T-helper 2 cell treated with Interferon-gamma antibody and Interleukin-4, amounts not matched to agents 5 μg/mL and 100 μg/mL, for 36 hours (primary cell): ENCODE measurements at regions not wholly inside any gene's neighbourhood (a gene's known extent, or its start where the extent isn't known, plus 50 kb on each side); places are given as distances from the start of the nearest gene placed in this dataset.

Experiments
- DNase-seq: peaks from one replicate; pipeline ENCODE4 v3.0.0; 2021; ENCODE audit warnings: low spot score
- H3K27ac Mint-ChIP-seq: one replicate; pipeline ENCODE4 v1.8.0; 2021; ENCODE audit warnings: mild to moderate bottlenecking, mixed read lengths
- H3K27me3 Mint-ChIP-seq: one replicate; pipeline ENCODE4 v1.8.0; 2021; ENCODE audit warnings: low read depth, mixed read lengths
- H3K36me3 Mint-ChIP-seq: one replicate; pipeline ENCODE4 v1.8.0; 2021; ENCODE audit warnings: low read depth, mixed read lengths
- H3K4me1 Mint-ChIP-seq: one replicate; pipeline ENCODE4 v1.8.0; 2021; ENCODE audit warnings: low read depth, mixed read lengths
- H3K4me3 Mint-ChIP-seq: one replicate; pipeline ENCODE4 v1.8.0; 2022; ENCODE audit warnings: mild to moderate bottlenecking, moderate library complexity, mixed read lengths
- H3K9me3 Mint-ChIP-seq: one replicate; pipeline ENCODE4 v1.8.0; 2021; ENCODE audit warnings: mixed read lengths

- DNase-seq: no peak
- H3K27me3 Mint-ChIP-seq: peaks cover 11% of the 10 kb centered on the region
These were observed 249.2 kb upstream of the GPRIN3 start for GRCh38 chr4:89556601-89557305.

GRCh38 chr4:89551191-89551590 lies 243.6 kb upstream of the GPRIN3 start:
- Mint-ChIP-seq H3K36me3 (no peaks in the 10 kb centered on the region), H3K4me3 (no peak overlapping the region), H3K27ac (no peak overlapping the region), H3K9me3 (peaks cover 4% of the 10 kb centered on the region), H3K4me1 (no peaks in the 10 kb centered on the region), H3K27me3 (peaks cover 24% of the 10 kb centered on the region)
- DNase-seq: no peak

More at GRCh38 chr4:89556601-89557305, 249.2 kb upstream of the GPRIN3 start:
- H3K4me1 Mint-ChIP-seq: no peaks in the 10 kb centered on the region
- H3K27ac Mint-ChIP-seq: no peak overlapping the region
- no peak overlapping the region for H3K4me3 Mint-ChIP-seq
- H3K9me3 Mint-ChIP-seq: no peaks in the 10 kb centered on the region
- H3K36me3 Mint-ChIP-seq: no peaks in the 10 kb centered on the region

GRCh38 chr4:89549907-89550306 lies 242.3 kb upstream of the GPRIN3 start:
- no peaks in the 10 kb centered on the region for H3K36me3 Mint-ChIP-seq
- DNase-seq: no peak
- H3K4me1 Mint-ChIP-seq: no peaks in the 10 kb centered on the region
- H3K9me3 Mint-ChIP-seq: peaks cover 8% of the 10 kb centered on the region
- H3K27ac Mint-ChIP-seq: no peak overlapping the region
- H3K4me3 Mint-ChIP-seq: no peak overlapping the region
- H3K27me3 Mint-ChIP-seq: peaks cover 24% of the 10 kb centered on the region

GRCh38 chr4:89545315-89545714 lies 237.7 kb upstream of the GPRIN3 start:
- no peak overlapping the region for H3K27ac Mint-ChIP-seq
- no peak overlapping the region for H3K4me3 Mint-ChIP-seq
- H3K9me3 Mint-ChIP-seq: peaks cover 25% of the 10 kb centered on the region
- peaks cover 17% of the 10 kb centered on the region for H3K27me3 Mint-ChIP-seq
- no peak for DNase-seq
- peaks cover 2% of the 10 kb centered on the region for H3K4me1 Mint-ChIP-seq
- no peaks in the 10 kb centered on the region for H3K36me3 Mint-ChIP-seq

DNA sequence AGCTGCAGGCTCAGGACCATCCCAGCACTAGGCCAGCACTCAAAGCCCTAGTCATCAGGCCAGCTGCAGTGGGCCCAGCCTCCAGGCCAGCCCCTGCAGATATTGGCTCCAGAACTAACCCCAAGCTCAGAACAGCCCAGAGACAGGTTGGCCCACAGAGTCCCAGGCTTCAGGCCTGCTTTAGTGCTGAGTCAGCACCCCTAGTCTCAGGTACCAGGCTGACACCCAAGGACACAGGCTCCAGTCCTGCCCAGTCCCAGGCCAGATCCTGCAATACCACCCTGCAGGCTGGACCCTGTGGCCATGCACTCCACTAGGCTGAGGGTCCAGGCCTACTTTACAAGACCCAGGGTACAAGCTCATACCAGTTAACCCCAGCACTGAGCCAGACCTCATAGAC lies 234.4 kb upstream of the GPRIN3 start:
- H3K9me3 Mint-ChIP-seq: peaks cover 25% of the 10 kb centered on the region
- peaks cover 3% of the 10 kb centered on the region for H3K27me3 Mint-ChIP-seq
- DNase-seq: no peak
- no peaks in the 10 kb centered on the region for H3K36me3 Mint-ChIP-seq
- no peak overlapping the region for H3K4me3 Mint-ChIP-seq
- H3K4me1 Mint-ChIP-seq: peaks cover 10% of the 10 kb centered on the region
- no peak overlapping the region for H3K27ac Mint-ChIP-seq

DNA sequence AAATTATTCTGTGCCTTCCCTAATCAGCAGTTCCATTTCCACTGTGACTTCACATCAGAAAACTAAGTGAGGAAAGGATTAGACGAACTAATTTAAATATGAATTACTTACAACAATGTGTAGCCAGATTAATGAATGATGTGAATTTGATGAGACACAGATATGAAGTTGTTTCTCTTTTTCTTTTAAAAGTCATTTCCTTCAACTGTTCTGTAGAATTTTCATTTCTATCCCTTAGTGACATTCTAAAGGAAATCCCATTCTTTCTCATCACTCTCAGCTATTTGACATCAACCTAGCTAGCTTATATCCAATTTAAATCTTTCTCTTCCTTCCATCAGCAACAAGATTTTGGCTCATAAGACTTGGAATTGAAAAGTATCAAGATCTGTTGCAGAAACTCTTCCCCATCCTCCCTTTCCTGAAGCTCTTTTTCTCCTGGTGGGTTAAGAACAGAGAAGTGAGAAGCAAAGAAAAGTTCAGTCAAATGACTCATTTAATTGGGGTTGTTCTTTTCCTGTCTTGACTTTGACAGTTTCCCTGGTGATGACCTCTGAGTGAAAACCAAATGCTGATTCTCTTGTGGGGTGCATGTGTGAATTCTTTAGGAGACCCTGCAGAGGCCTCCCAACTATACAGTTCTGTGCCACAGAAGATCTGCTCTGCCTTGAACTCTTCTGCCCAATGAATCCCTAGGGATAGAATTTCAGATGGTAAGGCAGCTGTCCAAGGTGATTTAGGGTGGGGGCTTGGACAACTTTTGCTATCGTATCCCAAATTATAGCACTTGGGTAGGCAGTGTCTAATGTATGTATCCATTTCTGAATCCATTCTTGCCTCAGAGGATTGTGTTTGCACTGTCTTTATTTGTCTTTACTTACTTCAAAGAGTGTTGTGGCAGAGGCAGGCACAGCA lies 232.5 kb upstream of the GPRIN3 start:
- peak overlapping the region; percentile 13 for H3K27ac Mint-ChIP-seq

GRCh38 chr4:89539374-89539773 lies 231.8 kb upstream of the GPRIN3 start:
- no peak overlapping the region for H3K27ac Mint-ChIP-seq
- H3K9me3 Mint-ChIP-seq: peaks cover 13% of the 10 kb centered on the region
- no peak overlapping the region for H3K4me3 Mint-ChIP-seq
- no peak for DNase-seq
- H3K4me1 Mint-ChIP-seq: peaks cover 10% of the 10 kb centered on the region
- H3K36me3 Mint-ChIP-seq: no peaks in the 10 kb centered on the region
- peaks cover 2% of the 10 kb centered on the region for H3K27me3 Mint-ChIP-seq

More for the DNA sequence above, 232.5 kb upstream of the GPRIN3 start:
- H3K4me3 Mint-ChIP-seq: no peak overlapping the region
- peaks cover 17% of the 10 kb centered on the region for H3K9me3 Mint-ChIP-seq
- peak; percentile 10 for DNase-seq
- no peaks in the 10 kb centered on the region for H3K36me3 Mint-ChIP-seq
- H3K27me3 Mint-ChIP-seq: peaks cover 2% of the 10 kb centered on the region
- H3K4me1 Mint-ChIP-seq: peaks cover 10% of the 10 kb centered on the region

DNA sequence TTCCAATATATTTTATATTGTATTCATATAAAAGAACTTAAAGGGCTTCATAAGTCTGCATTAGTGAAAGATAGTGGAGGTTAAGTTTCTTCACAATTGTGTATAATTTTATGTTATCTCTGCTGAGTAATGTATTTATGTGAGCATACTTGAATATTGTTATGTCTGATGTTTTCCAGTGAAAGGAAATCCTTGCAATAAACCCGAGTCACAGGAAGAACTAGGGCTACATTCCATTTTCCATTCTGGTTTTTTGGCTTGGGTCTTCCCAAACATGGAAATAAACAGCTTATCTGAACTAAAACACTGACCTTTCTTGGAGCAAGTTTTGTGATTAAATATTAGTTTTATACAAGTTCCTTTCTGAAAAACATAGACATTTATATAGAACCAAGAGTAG lies 231.3 kb upstream of the GPRIN3 start:
- DNase-seq: no peak
- Mint-ChIP-seq H3K36me3 (no peaks in the 10 kb centered on the region), H3K4me1 (peaks cover 10% of the 10 kb centered on the region), H3K9me3 (peaks cover 9% of the 10 kb centered on the region), H3K4me3 (no peak overlapping the region), H3K27me3 (peaks cover 2% of the 10 kb centered on the region), H3K27ac (no peak overlapping the region)

DNA sequence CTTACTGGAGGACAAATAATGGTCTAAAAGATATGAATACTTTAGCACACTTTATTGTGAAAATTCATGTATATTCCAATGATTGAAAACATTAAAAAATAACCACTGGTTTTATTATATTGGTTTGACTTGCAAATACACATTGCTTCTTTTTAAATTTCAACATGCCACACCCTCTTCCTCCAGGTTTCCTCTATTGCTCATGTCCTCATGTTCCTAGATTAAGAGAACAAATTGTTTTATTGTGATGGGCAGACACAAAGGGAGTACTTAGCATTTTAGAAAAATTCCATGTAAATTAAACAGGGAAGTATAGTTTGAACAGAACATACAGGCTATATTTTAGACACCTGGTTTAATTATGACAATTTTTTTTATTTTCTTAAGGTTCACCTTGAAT lies 230.6 kb upstream of the GPRIN3 start:
- peaks cover 2% of the 10 kb centered on the region for H3K27me3 Mint-ChIP-seq
- no peak for DNase-seq
- no peaks in the 10 kb centered on the region for H3K36me3 Mint-ChIP-seq
- peaks cover 3% of the 10 kb centered on the region for H3K9me3 Mint-ChIP-seq
- peaks cover 10% of the 10 kb centered on the region for H3K4me1 Mint-ChIP-seq
- H3K4me3 Mint-ChIP-seq: no peak overlapping the region
- no peak overlapping the region for H3K27ac Mint-ChIP-seq

- H3K27me3 Mint-ChIP-seq: peaks cover 7% of the 10 kb centered on the region
- H3K27ac Mint-ChIP-seq: no peak overlapping the region
- DNase-seq: no peak
- H3K4me3 Mint-ChIP-seq: no peak overlapping the region
- H3K36me3 Mint-ChIP-seq: no peaks in the 10 kb centered on the region
- peaks cover 10% of the 10 kb centered on the region for H3K4me1 Mint-ChIP-seq
- H3K9me3 Mint-ChIP-seq: no peaks in the 10 kb centered on the region
These were observed 229.7 kb upstream of the GPRIN3 start for GRCh38 chr4:89537281-89537680.

- no peaks in the 10 kb centered on the region for H3K36me3 Mint-ChIP-seq
These were observed 227.7 kb upstream of the GPRIN3 start for GRCh38 chr4:89535251-89535650.

DNA sequence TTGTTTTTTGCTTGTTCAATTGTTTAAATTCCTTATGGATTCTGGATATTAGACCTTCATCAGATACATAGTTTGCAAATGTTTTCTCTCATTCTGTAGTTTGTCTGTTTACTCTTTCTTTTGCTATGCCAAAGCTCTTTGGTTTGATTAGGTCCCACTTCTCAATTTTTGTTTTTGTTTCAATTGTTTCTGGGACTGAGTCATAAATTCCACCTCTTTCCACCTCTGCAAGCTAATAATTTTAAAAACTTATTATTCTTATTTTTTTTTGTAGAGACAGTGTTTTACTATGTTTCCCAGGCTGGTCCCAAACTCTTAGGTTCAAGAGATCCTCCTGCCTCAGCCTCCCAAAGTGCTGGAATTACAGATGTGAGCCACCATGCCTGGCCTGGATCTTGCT lies 226.8 kb upstream of the GPRIN3 start:
- Mint-ChIP-seq H3K27me3 (peaks cover 15% of the 10 kb centered on the region), H3K4me1 (peaks cover 1% of the 10 kb centered on the region), H3K4me3 (no peak overlapping the region), H3K27ac (no peak overlapping the region), H3K36me3 (no peaks in the 10 kb centered on the region), H3K9me3 (no peaks in the 10 kb centered on the region)
- DNase-seq: no peak

More at GRCh38 chr4:89535251-89535650, 227.7 kb upstream of the GPRIN3 start:
- Mint-ChIP-seq H3K9me3 (no peaks in the 10 kb centered on the region), H3K4me1 (peaks cover 8% of the 10 kb centered on the region), H3K4me3 (no peak overlapping the region), H3K27ac (no peak overlapping the region), H3K27me3 (peaks cover 15% of the 10 kb centered on the region)
- no peak for DNase-seq

DNA sequence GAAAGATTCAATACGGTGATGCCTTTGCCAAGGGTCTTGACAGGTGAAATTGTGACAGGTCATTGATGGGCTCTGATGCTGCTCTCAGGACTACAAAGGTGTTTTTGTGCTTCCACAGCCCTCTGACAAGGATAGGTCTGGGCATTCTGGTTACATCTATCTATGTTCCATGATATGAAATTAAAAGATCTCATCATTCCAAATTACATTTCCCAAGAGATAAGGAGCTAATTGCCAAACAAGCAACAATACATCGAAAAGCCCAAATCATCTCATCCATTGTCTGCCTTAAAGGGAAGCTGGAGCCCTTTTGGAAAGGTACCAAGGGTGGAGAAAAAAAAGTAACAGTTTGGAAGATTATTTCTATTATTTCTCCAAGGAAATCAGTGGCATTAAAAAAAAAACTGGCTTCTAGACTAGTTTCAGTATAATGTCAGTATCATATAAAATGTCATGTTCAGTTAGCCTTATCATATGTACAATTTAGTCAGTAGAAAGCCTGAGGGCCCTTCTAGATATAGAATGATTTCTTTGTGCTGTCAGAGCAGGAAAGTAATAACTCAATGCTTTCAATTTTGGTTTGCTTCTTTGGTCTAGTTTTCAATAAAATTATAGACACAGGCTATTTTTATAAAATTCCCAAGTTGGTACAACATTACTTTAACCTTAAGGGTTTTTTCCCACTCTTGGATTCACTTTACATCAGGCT lies 224.5 kb upstream of the GPRIN3 start:
- DNase-seq: no peak
- peaks cover 21% of the 10 kb centered on the region for H3K27me3 Mint-ChIP-seq
- peaks cover 6% of the 10 kb centered on the region for H3K4me1 Mint-ChIP-seq
- no peak overlapping the region for H3K4me3 Mint-ChIP-seq
- H3K27ac Mint-ChIP-seq: no peak overlapping the region
- H3K36me3 Mint-ChIP-seq: no peaks in the 10 kb centered on the region
- H3K9me3 Mint-ChIP-seq: no peaks in the 10 kb centered on the region
